H9 (cell line): ENCODE measurements at regions not wholly inside any gene's neighbourhood (a gene's known extent, or its start where the extent isn't known, plus 50 kb on each side); places are given as distances from the start of the nearest gene placed in this dataset.

Source experiments
- DNase-seq: peaks from one replicate; pipeline ENCODE4 v3.0.0-alpha.2; 2017
- H2AFZ ChIP-seq: one replicate; pipeline ENCODE4 v1.6.1; 2013; ENCODE audit warnings: mild to moderate bottlenecking, low read length, control low read depth, moderate library complexity
- H2AK5ac ChIP-seq: 2 replicates; pipeline ENCODE4 v1.6.1; 2013; ENCODE audit warnings: low read length, control low read depth, mixed read lengths; ENCODE audit not compliant: insufficient read length
- H2BK120ac ChIP-seq: one replicate; pipeline ENCODE4 v1.6.1; 2013; ENCODE audit warnings: low read depth, mild to moderate bottlenecking, low read length, control low read depth, inconsistent platforms; ENCODE audit not compliant: poor library complexity, severe bottlenecking
- H2BK12ac ChIP-seq: 2 replicates; pipeline ENCODE4 v1.6.1; 2013; ENCODE audit warnings: low read length, control low read depth, mixed read lengths, low read depth; ENCODE audit not compliant: insufficient read length
- H2BK15ac ChIP-seq: 2 replicates; pipeline ENCODE4 v1.6.1; 2013; ENCODE audit warnings: low read depth, low read length, control low read depth
- H2BK20ac ChIP-seq: one replicate; pipeline ENCODE4 v1.6.1; 2013; ENCODE audit warnings: low read depth, mild to moderate bottlenecking, low read length, control low read depth, inconsistent platforms; ENCODE audit not compliant: poor library complexity, severe bottlenecking
- H2BK5ac ChIP-seq: 2 replicates; pipeline ENCODE4 v1.6.1; 2013; ENCODE audit warnings: low read length, control low read depth, mixed read lengths; ENCODE audit not compliant: insufficient read length
- H3K14ac ChIP-seq: 2 replicates; pipeline ENCODE4 v1.6.1; 2013; ENCODE audit warnings: low read length, control low read depth; ENCODE audit not compliant: insufficient read depth
- H3K18ac ChIP-seq: 2 replicates; pipeline ENCODE4 v1.6.1; 2013; ENCODE audit warnings: low read depth, mild to moderate bottlenecking, mixed read lengths, low read length, control low read depth; ENCODE audit not compliant: insufficient read length
- H3K23ac ChIP-seq: 2 replicates; pipeline ENCODE4 v1.6.1; 2013; ENCODE audit warnings: low read length, control low read depth, mixed read lengths, low read depth; ENCODE audit not compliant: insufficient read length
- H3K23me2 ChIP-seq: 2 replicates; pipeline ENCODE4 v1.6.1; 2013; ENCODE audit warnings: low read depth, mild to moderate bottlenecking, mixed read lengths, low read length, control low read depth; ENCODE audit not compliant: insufficient read length, poor library complexity, severe bottlenecking
- H3K27ac ChIP-seq: 2 replicates; pipeline ENCODE4 v1.5.1; 2013; ENCODE audit warnings: low read length, control low read depth, mixed read lengths, low read depth; ENCODE audit not compliant: insufficient read length
- H3K27me3 ChIP-seq: 2 replicates; pipeline ENCODE4 v1.6.1; 2013; ENCODE audit warnings: low read length, control low read depth, inconsistent platforms; ENCODE audit not compliant: insufficient read depth
- H3K4ac ChIP-seq: 2 replicates; pipeline ENCODE4 v1.6.1; 2013; ENCODE audit warnings: low read depth, mild to moderate bottlenecking, control low read depth, inconsistent platforms, low read length, moderate library complexity
- H3K4me1 ChIP-seq: 2 replicates; pipeline ENCODE4 v1.6.1; 2013; ENCODE audit warnings: low read length, control low read depth, inconsistent platforms; ENCODE audit not compliant: insufficient read depth
- H3K4me2 ChIP-seq: 2 replicates; pipeline ENCODE4 v1.6.1; 2013; ENCODE audit warnings: low read length, control low read depth, mixed read lengths; ENCODE audit not compliant: insufficient read length, insufficient read depth
- H3K56ac ChIP-seq: 2 replicates; pipeline ENCODE4 v1.6.1; 2013; ENCODE audit warnings: low read depth, mild to moderate bottlenecking, mixed read lengths, low read length, control low read depth; ENCODE audit not compliant: insufficient read length
- H3K79me1 ChIP-seq: 2 replicates; pipeline ENCODE4 v1.6.1; 2013; ENCODE audit warnings: low read depth, mild to moderate bottlenecking, moderate library complexity, low read length, control low read depth, inconsistent platforms; ENCODE audit not compliant: insufficient read depth, poor library complexity, severe bottlenecking
- H3K79me2 ChIP-seq: 2 replicates; pipeline ENCODE4 v1.6.1; 2013; ENCODE audit warnings: low read length, control low read depth, inconsistent platforms; ENCODE audit not compliant: insufficient read depth
- H3K9ac ChIP-seq: 2 replicates; pipeline ENCODE4 v1.6.1; 2013; ENCODE audit warnings: low read length, control low read depth, mixed read lengths; ENCODE audit not compliant: insufficient read length; ENCODE audit errors: extremely low read depth
- H3K9me3 ChIP-seq: one replicate; pipeline ENCODE4 v1.6.1; 2013; ENCODE audit warnings: low read depth, low read length, inconsistent platforms; ENCODE audit not compliant: control insufficient read depth
- H3T11ph ChIP-seq: one replicate; pipeline ENCODE4 v1.6.1; 2013; ENCODE audit warnings: mild to moderate bottlenecking, low read length, control low read depth, inconsistent platforms
- H4K20me1 ChIP-seq: one replicate; pipeline ENCODE4 v1.6.1; 2013; ENCODE audit not compliant: control insufficient read depth, insufficient read length, insufficient read depth
- H4K5ac ChIP-seq: 2 replicates; pipeline ENCODE4 v1.6.1; 2013; ENCODE audit warnings: low read depth, mild to moderate bottlenecking, mixed read lengths, low read length, control low read depth; ENCODE audit not compliant: insufficient read length
- H4K8ac ChIP-seq: replicated peaks from 2 replicates; pipeline ENCODE4 v1.6.1; 2013; ENCODE audit warnings: low read length, control low read depth, mixed read lengths, low read depth; ENCODE audit not compliant: insufficient read length
- H4K91ac ChIP-seq: 2 replicates; pipeline ENCODE4 v1.6.1; 2013; ENCODE audit warnings: low read depth, mild to moderate bottlenecking, moderate library complexity, mixed read lengths, low read length, control low read depth; ENCODE audit not compliant: insufficient read length
- H3K27ac Mint-ChIP-seq, 3 experiments: 2 replicates in 2 of 3; 3 replicates in 1 of 3; pipeline ENCODE4 v1.8.0; 2020 to 2021; ENCODE audit warnings: mixed read lengths in 3 of 3, mild to moderate bottlenecking in 1 of 3, moderate library complexity in 1 of 3
- H3K27me3 Mint-ChIP-seq: 2 replicates; pipeline ENCODE4 v1.8.0; 2021; ENCODE audit warnings: low read depth, mild to moderate bottlenecking, moderate library complexity, mixed read lengths
- H3K36me3 Mint-ChIP-seq, 3 experiments: 2 replicates in 2 of 3; 3 replicates in 1 of 3; pipeline ENCODE4 v1.8.0; 2020 to 2021; ENCODE audit warnings: low read depth in 3 of 3, mixed read lengths in 3 of 3; ENCODE audit not compliant: insufficient read depth in 1 of 3
- H3K4me1 Mint-ChIP-seq, 2 experiments: 2 replicates each; pipeline ENCODE4 v1.8.0; 2020; ENCODE audit warnings: mixed read lengths in 2 of 2
- H3K4me3 Mint-ChIP-seq, 2 experiments: 2 replicates in 1 of 2; 3 replicates in 1 of 2; pipeline ENCODE4 v1.8.0; 2020 to 2021; ENCODE audit warnings: mild to moderate bottlenecking in 2 of 2, mixed read lengths in 2 of 2, moderate library complexity in 1 of 2
- H3K9me3 Mint-ChIP-seq, 2 experiments: 2 replicates in 1 of 2; 3 replicates in 1 of 2; pipeline ENCODE4 v1.8.0; 2020; ENCODE audit warnings: mild to moderate bottlenecking in 2 of 2, mixed read lengths in 2 of 2, moderate library complexity in 1 of 2
- WGBS: extraction: QIAGEN DNeasy Blood & Tissue Kit; methylation state at CpG from one replicate; pipeline ENCODE4 v1.1.7; 2013; ENCODE audit warnings: missing lambda C conversion rate, low lambda C conversion rate, mixed read lengths; ENCODE audit not compliant: insufficient read length; ENCODE audit errors: extremely low coverage; 5-methylcytosine and 5-hydroxymethylcytosine counted together
- TF ChIP-seq, protein P1 (sequence below): fragments of 200-600 bp; sonication (generic); conservative IDR thresholded peaks from 3 replicates; pipeline ENCODE4 v1.8.0; 2021; ENCODE audit warnings: antibody characterized with exemption, mild to moderate bottlenecking

DNA sequence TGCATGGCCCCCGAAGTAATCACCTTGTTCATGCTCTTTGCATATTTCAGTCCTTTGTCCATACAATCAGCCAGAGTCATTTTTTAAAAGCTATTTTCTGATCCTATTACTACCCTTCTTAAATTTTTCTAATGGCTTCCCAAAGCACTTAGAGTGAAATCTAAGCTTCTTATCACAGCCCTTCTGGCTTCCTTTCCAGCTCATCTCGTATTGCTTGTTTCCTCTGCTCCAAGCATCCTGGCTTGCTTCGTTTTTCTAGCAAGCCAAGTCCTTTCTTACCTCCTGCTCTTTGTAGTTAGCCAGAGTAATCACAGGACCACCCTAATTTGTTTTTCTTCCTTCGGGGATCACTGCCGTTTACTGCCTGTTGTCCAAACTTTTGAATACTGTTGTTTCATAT is 453.3 kb downstream of the KIF4B start:
- H3K27me3 Mint-ChIP-seq, result no peaks in the 10 kb centered on the region
- H4K8ac ChIP-seq, result no peak overlapping the region
- TF ChIP-seq, protein P1, sequence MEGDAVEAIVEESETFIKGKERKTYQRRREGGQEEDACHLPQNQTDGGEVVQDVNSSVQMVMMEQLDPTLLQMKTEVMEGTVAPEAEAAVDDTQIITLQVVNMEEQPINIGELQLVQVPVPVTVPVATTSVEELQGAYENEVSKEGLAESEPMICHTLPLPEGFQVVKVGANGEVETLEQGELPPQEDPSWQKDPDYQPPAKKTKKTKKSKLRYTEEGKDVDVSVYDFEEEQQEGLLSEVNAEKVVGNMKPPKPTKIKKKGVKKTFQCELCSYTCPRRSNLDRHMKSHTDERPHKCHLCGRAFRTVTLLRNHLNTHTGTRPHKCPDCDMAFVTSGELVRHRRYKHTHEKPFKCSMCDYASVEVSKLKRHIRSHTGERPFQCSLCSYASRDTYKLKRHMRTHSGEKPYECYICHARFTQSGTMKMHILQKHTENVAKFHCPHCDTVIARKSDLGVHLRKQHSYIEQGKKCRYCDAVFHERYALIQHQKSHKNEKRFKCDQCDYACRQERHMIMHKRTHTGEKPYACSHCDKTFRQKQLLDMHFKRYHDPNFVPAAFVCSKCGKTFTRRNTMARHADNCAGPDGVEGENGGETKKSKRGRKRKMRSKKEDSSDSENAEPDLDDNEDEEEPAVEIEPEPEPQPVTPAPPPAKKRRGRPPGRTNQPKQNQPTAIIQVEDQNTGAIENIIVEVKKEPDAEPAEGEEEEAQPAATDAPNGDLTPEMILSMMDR, result no peak
- no peak overlapping the region for H3K4ac ChIP-seq
- H3K79me1 ChIP-seq, result no peaks in the 10 kb centered on the region
- H4K5ac ChIP-seq, result no peak overlapping the region
- H3K4me3 Mint-ChIP-seq, result no peak overlapping the region
- H3K27ac ChIP-seq, result no peak overlapping the region
- no peak overlapping the region for H3T11ph ChIP-seq
- no peak overlapping the region for H3K9ac ChIP-seq
- no peak overlapping the region for H2BK5ac ChIP-seq
- H3K14ac ChIP-seq, result no peak overlapping the region
- no peak overlapping the region for H3K18ac ChIP-seq
- H3K23ac ChIP-seq, result no peak overlapping the region
- peaks cover 0 to 5% (median 0%) of the 10 kb centered on the region in 3 experiments; a peak in 2 of 7 replicates for H3K36me3 Mint-ChIP-seq
- no peaks in the 10 kb centered on the region for H3K4me1 Mint-ChIP-seq
- no peaks in the 10 kb centered on the region for H3K79me2 ChIP-seq
- no peaks in the 10 kb centered on the region for H3K9me3 ChIP-seq
- no peak overlapping the region for H3K56ac ChIP-seq
- H3K4me1 ChIP-seq, result no peaks in the 10 kb centered on the region
- no peak overlapping the region for H2AK5ac ChIP-seq
- H4K20me1 ChIP-seq, result no peaks in the 10 kb centered on the region
- H3K27ac Mint-ChIP-seq, result no peak overlapping the region; a peak in 1 of 7 replicates
- DNase-seq, result no peak
- no peak overlapping the region for H3K4me2 ChIP-seq
- no peak overlapping the region for H2AFZ ChIP-seq
- H4K91ac ChIP-seq, result no peak overlapping the region
- H2BK15ac ChIP-seq, result no peak overlapping the region
- WGBS, result no CpG with 5 or more reads among the region's 5 CpGs
- no peaks in the 10 kb centered on the region for H3K23me2 ChIP-seq
- H3K27me3 ChIP-seq, result no peaks in the 10 kb centered on the region
- H3K9me3 Mint-ChIP-seq, result peaks cover 0 to 4% of the 10 kb centered on the region in 2 experiments; a peak in 2 of 5 replicates
- no peak overlapping the region for H2BK120ac ChIP-seq
- H2BK12ac ChIP-seq, result no peak overlapping the region
- H2BK20ac ChIP-seq, result no peak overlapping the region
